ENCODE measurements at regions not wholly inside any gene's neighbourhood (a gene's known extent, or its start where the extent isn't known, plus 50 kb on each side); places are given as distances from the start of the nearest gene placed in this dataset.

DNA sequence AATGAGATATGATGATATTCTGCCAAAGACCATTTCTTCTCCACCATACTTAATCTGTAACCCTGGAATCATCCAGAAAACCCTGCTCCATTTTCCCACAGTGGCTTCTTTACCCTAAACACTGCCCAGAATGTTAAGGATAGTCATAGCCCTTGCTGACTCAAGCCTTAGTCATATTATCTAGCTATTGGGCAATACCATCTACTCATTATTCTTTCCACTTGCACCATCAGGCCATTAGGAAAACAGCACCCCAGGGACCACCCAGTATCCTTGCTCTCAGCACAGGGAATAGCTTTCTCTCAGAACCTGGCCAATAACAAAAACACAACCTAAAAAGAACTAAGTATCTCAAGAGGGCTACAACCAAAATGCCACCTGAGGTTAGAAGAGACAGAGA, 445.7 kb upstream of the SLC14A2 start:
- no peak overlapping the region for H3K4me3 ChIP-seq (ENCODE audit: low read depth, low read length)
- no peak for DNase-seq
- TF ChIP-seq, protein P1, sequence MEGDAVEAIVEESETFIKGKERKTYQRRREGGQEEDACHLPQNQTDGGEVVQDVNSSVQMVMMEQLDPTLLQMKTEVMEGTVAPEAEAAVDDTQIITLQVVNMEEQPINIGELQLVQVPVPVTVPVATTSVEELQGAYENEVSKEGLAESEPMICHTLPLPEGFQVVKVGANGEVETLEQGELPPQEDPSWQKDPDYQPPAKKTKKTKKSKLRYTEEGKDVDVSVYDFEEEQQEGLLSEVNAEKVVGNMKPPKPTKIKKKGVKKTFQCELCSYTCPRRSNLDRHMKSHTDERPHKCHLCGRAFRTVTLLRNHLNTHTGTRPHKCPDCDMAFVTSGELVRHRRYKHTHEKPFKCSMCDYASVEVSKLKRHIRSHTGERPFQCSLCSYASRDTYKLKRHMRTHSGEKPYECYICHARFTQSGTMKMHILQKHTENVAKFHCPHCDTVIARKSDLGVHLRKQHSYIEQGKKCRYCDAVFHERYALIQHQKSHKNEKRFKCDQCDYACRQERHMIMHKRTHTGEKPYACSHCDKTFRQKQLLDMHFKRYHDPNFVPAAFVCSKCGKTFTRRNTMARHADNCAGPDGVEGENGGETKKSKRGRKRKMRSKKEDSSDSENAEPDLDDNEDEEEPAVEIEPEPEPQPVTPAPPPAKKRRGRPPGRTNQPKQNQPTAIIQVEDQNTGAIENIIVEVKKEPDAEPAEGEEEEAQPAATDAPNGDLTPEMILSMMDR (IDR thresholded peaks at IDR 0.05; ENCODE audit: low read depth, low read length) = no peak
- H3K36me3 ChIP-seq = no peaks in the 10 kb centered on the region
- H3K27me3 ChIP-seq (ENCODE audit: insufficient read depth, low read depth, severe bottlenecking) = peaks cover 75% of the 10 kb centered on the region
- no peak overlapping the region for H3K27ac ChIP-seq
- no peaks in the 10 kb centered on the region for H3K9me3 ChIP-seq (ENCODE audit: severe bottlenecking)

DNA sequence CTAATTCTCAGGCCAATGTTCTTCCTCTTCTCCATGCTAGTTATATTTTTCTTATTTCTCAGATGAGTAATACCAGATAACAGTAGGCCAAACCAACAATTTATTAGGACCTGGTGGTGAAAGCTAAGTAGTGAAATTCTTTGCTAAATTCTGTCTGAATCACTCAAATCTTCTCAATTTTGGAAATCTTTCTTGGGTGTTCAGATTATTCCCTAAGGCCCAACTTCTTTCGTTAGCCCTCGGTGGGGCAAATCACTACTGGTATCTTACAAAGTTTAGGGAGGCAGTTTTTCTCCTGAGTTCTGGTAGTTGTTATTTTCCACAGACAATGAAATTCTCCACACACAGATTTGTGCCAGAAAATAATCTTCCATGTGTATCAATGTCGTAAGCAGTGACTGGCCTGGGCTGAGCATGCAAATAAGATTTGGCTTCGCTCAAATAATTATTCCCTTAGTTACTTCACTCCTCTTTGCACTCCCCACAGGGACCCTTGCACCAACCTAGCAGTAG, 443.5 kb upstream of the SLC14A2 start:
- TF ChIP-seq, protein P1 (IDR thresholded peaks at IDR 0.05; ENCODE audit: low read depth, low read length) = no peak
- no peak for DNase-seq
- H3K9me3 ChIP-seq (ENCODE audit: severe bottlenecking) = no peaks in the 10 kb centered on the region

DNA sequence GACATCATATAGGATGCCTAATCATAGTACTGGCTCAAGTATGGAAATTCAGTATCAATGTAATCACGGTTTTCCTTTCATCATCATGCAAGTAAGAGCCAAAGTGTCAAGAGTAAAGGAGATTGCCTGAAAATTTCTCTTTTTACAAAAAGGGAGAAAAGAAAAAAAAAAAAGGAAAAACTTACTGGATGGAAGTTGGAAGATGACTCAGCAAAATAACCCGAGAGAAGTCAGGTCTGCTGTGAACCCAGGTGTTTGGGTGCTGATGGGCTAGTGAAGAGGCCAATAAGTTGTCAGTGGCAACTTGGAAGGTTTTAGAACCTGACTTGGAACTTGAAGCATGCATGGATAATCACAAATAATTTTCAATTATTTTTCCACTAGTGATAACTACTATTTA, 441.9 kb upstream of the SLC14A2 start:
- H3K36me3 ChIP-seq = no peaks in the 10 kb centered on the region
- TF ChIP-seq, protein P1 (IDR thresholded peaks at IDR 0.05; ENCODE audit: low read depth, low read length) = no peak
- no peaks in the 10 kb centered on the region for H3K9me3 ChIP-seq (ENCODE audit: severe bottlenecking)
- H3K4me3 ChIP-seq (ENCODE audit: low read depth, low read length) = no peak overlapping the region
- peaks cover 75% of the 10 kb centered on the region for H3K27me3 ChIP-seq (ENCODE audit: insufficient read depth, low read depth, severe bottlenecking)
- DNase-seq = no peak
- no peak overlapping the region for H3K27ac ChIP-seq

More for the DNA sequence above, 443.5 kb upstream of the SLC14A2 start:
- Histone ChIP-seq H3K27ac (no peak overlapping the region), H3K36me3 (no peaks in the 10 kb centered on the region), H3K27me3 (ENCODE audit: insufficient read depth, low read depth, severe bottlenecking) (peaks cover 75% of the 10 kb centered on the region), H3K4me3 (ENCODE audit: low read depth, low read length) (no peak overlapping the region)

DNA sequence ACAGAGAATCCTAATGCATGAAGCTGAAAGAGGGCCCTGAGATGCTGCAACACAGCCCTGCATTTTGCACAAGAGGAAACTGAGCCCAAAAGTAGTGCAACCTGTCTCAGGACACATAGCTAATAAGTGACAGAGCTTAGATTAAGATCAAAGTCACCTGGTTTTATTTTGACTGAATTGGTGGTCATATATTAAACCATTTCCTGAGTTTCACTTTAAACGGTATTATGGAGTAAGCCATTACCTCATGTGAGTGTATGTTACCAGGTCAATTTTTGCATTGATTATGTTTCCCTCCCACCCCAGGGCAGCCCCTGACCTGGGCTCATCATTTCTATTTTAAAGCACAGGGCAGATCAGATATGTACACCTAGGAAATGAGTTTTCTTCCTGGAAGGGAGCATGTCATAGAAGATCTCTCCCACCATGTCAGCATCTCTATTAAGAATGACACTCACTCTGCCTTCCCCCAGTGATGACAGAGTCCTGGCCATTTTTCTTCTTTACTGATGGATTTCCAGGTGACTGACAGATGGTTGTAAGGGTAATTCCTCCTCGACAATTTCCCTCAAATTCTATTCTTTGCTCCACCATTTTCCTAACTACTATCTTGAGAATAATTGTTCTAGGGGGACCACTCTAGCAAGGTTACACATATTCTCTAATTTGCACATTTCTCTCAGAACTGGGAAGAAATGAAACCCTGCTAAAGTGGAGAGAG, 441.3 kb upstream of the SLC14A2 start:
- no peak overlapping the region for H3K27ac ChIP-seq
- no peaks in the 10 kb centered on the region for H3K9me3 ChIP-seq (ENCODE audit: severe bottlenecking)
- no peak overlapping the region for H3K4me3 ChIP-seq (ENCODE audit: low read depth, low read length)
- no peaks in the 10 kb centered on the region for H3K36me3 ChIP-seq
- DNase-seq = no peak
- H3K27me3 ChIP-seq (ENCODE audit: insufficient read depth, low read depth, severe bottlenecking) = peaks cover 75% of the 10 kb centered on the region
- TF ChIP-seq, protein P1 (IDR thresholded peaks at IDR 0.05; ENCODE audit: low read depth, low read length) = no peak

GRCh38 chr18:45174629-45175136, 440.6 kb upstream of the SLC14A2 start:
- Histone ChIP-seq H3K27me3 (ENCODE audit: insufficient read depth, low read depth, severe bottlenecking) (peaks cover 75% of the 10 kb centered on the region), H3K9me3 (ENCODE audit: severe bottlenecking) (no peaks in the 10 kb centered on the region), H3K4me3 (ENCODE audit: low read depth, low read length) (no peak overlapping the region), H3K27ac (no peak overlapping the region), H3K36me3 (no peaks in the 10 kb centered on the region)
- TF ChIP-seq, protein P1 (IDR thresholded peaks at IDR 0.05; ENCODE audit: low read depth, low read length) = no peak
- DNase-seq = no peak

Measured in WERI-Rb-1 (cell line).